ENCODE measurements at regions not wholly inside any gene's neighbourhood (a gene's known extent, or its start where the extent isn't known, plus 50 kb on each side); places are given as distances from the start of the nearest gene placed in this dataset.

DNA sequence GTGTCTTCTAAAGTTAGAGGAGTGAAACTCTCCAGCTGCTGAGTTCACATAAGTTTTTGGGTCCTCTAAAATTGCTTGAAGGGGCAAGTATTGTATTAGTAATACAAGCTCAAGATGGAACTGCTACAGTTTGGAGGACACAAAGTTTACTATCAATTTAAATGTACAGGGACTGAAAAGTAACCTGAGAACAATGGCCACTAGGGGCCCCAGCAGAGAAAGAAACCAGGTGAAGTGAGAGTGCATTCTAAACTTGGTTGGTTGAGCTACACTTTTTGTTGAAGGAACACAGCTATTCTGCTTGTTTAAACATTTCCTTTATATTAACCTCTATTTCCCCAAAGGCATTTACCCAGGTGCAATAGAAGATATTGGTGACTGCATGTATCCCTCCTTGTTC is 755.5 kb downstream of the GBE1 start:
- FAIRE-seq (no peak), DNase-seq (ENCODE audit: insufficient read length, low spot score) (no peak)
- no peak for TF ChIP-seq POLR2A (IDR thresholded peaks at IDR 0.05; ENCODE audit: low read depth, low read length)

DNA sequence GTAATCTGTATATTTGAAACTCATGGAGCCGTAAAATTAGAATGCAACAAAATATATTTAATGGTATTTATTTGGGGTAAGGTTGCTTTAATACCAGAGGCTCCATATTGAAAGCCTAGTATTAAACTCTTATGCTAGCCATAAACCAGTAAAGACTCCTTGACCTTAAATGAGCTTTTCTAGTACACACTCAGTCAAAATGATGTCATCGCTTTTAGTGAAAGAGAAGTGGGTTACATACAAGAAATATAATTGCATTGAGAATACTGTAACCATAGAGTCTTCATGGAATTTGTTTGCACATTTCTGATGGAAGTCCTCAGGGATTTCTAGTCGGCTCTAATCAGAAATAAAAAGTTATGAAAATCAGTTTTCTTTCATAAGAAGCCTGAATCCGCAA is 757.6 kb downstream of the GBE1 start:
- DNase-seq (ENCODE audit: insufficient read length, low spot score) (no peak), FAIRE-seq (no peak)
- no peak for TF ChIP-seq POLR2A (IDR thresholded peaks at IDR 0.05; ENCODE audit: low read depth, low read length)

GRCh38 chr3:81003008-81003645 is 758.3 kb downstream of the GBE1 start:
- FAIRE-seq (no peak), DNase-seq (ENCODE audit: insufficient read length, low spot score) (no peak)
- no peak for TF ChIP-seq POLR2A (IDR thresholded peaks at IDR 0.05; ENCODE audit: low read depth, low read length)

- FAIRE-seq (no peak), DNase-seq (ENCODE audit: insufficient read length, low spot score) (no peak)
- TF ChIP-seq POLR2A (IDR thresholded peaks at IDR 0.05; ENCODE audit: low read depth, low read length): no peak
Observed at GRCh38 chr3:80999481-80999880, 762.0 kb downstream of the GBE1 start.

GRCh38 chr3:80998022-80998421 is 763.4 kb downstream of the GBE1 start:
- DNase-seq (ENCODE audit: insufficient read length, low spot score): no peak
- FAIRE-seq: no peak
- no peak for TF ChIP-seq POLR2A (IDR thresholded peaks at IDR 0.05; ENCODE audit: low read depth, low read length)

- no peak for FAIRE-seq
- TF ChIP-seq POLR2A (IDR thresholded peaks at IDR 0.05; ENCODE audit: low read depth, low read length): no peak
- no peak for DNase-seq (ENCODE audit: insufficient read length, low spot score)
Observed at GRCh38 chr3:80997622-80998021, 763.8 kb downstream of the GBE1 start.

- FAIRE-seq: no peak
- DNase-seq (ENCODE audit: insufficient read length, low spot score): no peak
- TF ChIP-seq POLR2A (IDR thresholded peaks at IDR 0.05; ENCODE audit: low read depth, low read length): no peak
Observed at GRCh38 chr3:80994767-80995166, 766.7 kb downstream of the GBE1 start.

DNA sequence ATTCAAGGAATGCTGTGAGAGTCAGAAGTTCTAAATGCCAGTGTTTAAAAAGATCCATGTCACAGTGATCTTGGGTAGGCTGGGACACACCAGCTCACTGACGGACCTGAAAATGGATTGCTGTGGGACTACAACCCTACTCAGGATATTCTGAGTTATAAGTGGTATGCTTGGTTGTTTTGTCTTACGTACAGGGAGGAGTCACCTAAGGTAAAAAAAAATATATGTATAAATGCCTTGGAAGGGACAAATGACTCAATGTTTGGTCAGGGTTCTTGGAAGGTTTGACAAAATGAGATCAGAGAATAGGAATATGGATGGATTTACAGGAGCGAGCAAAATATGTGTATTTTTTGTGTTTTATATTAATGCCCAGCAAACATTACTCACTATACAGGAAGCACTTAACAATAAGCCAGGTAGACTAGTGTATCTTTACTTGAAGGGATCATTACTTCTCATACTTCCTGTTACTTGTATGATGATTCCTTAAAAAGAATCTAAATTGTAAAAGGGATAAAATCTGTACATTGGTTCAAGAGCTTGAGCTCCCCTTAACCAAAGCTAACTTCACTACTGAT is 767.3 kb downstream of the GBE1 start:
- FAIRE-seq: no peak
- TF ChIP-seq POLR2A (IDR thresholded peaks at IDR 0.05; ENCODE audit: low read depth, low read length): no peak
- no peak for DNase-seq (ENCODE audit: insufficient read length, low spot score)

DNA sequence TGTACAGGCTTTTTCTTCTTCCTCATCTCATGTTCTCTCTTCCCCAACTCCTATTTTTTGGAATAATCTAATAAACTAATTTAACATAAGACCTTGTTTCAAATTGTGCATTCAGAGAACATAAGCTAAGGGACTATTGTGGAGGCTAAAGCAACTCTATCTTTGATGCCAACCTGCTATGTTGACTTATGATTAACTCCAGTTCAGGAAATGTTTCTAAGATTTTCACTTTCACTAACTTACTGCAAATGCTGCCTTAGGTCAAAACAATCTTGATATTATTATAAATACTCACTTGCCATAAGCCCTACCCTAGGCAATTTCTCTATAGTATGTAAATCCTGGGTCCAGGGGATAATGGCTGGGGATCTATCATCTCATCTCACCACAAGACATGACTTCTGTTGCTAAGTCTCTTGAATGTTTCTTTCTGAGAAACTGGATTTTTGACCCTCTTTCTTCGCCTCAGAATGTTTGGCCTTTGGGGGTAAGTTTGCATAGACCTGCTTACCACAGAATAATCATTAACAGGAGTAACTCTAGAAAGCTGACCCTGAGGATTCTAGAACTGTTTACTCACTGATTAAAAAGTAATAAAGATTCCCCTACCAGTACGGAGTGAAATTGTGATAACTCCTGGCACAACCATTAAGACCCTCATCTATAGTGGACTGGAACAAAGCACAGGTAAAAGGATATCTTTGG is 768.1 kb downstream of the GBE1 start:
- FAIRE-seq (no peak), DNase-seq (ENCODE audit: insufficient read length, low spot score) (no peak)
- no peak for TF ChIP-seq POLR2A (IDR thresholded peaks at IDR 0.05; ENCODE audit: low read depth, low read length)

GRCh38 chr3:80983753-80984152 is 777.7 kb downstream of the GBE1 start:
- DNase-seq (ENCODE audit: insufficient read length, low spot score) (no peak), FAIRE-seq (no peak)
- no peak for TF ChIP-seq POLR2A (IDR thresholded peaks at IDR 0.05; ENCODE audit: low read depth, low read length)

DNA sequence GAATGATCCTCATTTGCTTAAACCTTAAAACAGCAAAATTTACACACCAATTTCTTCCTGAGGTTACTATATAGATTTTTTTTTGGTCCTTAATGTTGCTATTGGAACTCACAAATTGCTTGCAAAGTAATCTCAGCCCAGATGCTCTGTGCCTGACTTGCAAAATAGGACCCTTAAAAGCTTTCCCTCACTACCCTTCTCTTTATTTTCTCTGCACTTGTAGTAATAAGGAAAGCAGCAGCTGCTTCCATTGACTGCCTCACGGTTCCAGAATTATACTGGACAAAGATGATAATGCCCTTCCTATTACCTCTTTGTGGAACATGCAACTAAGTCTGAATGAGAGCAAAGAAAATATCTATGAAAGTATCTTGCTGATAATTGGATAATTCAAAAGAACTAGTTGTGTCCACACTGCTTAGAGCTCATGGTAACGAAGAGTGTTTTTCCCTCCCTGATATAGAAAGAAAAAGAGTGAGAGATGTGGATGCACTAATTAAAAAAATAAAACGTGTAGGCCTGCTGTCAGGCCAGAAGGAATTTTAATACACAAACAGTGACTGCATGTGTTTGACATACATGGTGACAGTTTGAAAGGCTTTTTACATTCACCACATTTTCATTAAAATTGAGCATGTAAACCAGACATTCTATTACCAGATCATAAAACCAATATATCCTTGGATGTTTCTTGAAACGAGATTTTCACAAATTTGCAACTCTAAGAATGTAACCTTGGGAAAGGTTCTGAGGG is 783.1 kb downstream of the GBE1 start:
- FAIRE-seq: no peak
- TF ChIP-seq POLR2A (IDR thresholded peaks at IDR 0.05; ENCODE audit: low read depth, low read length): no peak

GRCh38 chr3:80970292-80970691 is 791.2 kb downstream of the GBE1 start:
- DNase-seq (ENCODE audit: insufficient read length, low spot score) (no peak), FAIRE-seq (no peak)
- no peak for TF ChIP-seq POLR2A (IDR thresholded peaks at IDR 0.05; ENCODE audit: low read depth, low read length)

More for the DNA sequence above, 783.1 kb downstream of the GBE1 start:
- no peak for DNase-seq (ENCODE audit: insufficient read length, low spot score)

GRCh38 chr3:80929576-80929975 is 831.9 kb downstream of the GBE1 start:
- no peak for TF ChIP-seq POLR2A (IDR thresholded peaks at IDR 0.05; ENCODE audit: low read depth, low read length)
- DNase-seq (ENCODE audit: insufficient read length, low spot score): no peak
- no peak for FAIRE-seq

DNA sequence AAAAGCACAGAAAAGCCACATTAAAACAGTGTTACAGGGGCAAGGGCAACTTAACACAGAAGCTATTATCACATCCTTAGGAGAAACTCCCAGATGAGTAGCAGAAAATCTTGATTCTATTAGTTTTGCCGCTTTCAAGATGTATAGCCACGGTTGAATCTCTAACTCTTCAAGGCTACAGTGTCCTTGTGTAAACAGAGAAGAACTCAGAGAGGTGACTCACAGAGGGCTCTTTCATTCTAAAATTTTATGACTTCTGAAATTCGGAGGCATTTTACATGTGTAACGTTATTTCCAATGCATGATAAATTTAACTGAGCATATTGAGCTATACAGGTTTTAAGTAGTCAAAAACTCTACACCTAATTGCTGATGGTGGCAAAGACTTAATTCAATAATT is 846.6 kb downstream of the GBE1 start:
- FAIRE-seq: no peak
- TF ChIP-seq POLR2A (IDR thresholded peaks at IDR 0.05; ENCODE audit: low read depth, low read length): no peak

More for the DNA sequence above, 846.6 kb downstream of the GBE1 start:
- DNase-seq (ENCODE audit: insufficient read length, low spot score): no peak

Data from H54 (cell line).